OCI-LY3 (cell line): ENCODE measurements at regions not wholly inside any gene's neighbourhood (a gene's known extent, or its start where the extent isn't known, plus 50 kb on each side); places are given as distances from the start of the nearest gene placed in this dataset.

Source experiments
- EZH2phosphoT487 ChIP-seq: fragments of 200-600 bp; shearing (Covaris generic); IDR thresholded peaks from 2 replicates; pipeline ENCODE4 v1.6.1; 2018; ENCODE audit warnings: antibody characterized with exemption, mixed run types, low read depth
- TF ChIP-seq, protein P1 (sequence below): fragments of 200-600, 300-600 bp; sonication (generic); IDR thresholded peaks from 2 replicates; pipeline ENCODE4 v1.5.1; 2014; ENCODE audit warnings: antibody characterized with exemption, low read length, low read depth

DNA sequence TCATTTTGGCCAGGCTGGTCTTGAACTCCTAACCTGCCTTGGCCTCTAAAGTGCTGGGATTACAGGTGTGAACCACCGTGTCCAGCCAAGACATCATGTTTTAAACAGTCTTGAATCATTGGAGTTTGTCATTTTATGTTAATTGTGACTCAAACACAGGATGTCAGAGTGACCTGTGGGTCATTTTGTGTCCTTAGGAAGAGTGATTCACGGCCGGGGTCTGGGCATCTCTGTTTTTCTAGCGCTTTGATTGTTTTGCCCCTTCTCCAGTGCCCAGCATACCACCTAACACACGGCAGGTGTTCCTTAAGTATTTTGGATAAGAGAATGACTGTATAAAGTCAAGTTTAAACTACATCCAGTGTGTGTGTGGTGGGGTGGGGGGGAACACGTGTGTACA, 183.7 kb upstream of the KLF6 start:
- TF ChIP-seq, protein P1, sequence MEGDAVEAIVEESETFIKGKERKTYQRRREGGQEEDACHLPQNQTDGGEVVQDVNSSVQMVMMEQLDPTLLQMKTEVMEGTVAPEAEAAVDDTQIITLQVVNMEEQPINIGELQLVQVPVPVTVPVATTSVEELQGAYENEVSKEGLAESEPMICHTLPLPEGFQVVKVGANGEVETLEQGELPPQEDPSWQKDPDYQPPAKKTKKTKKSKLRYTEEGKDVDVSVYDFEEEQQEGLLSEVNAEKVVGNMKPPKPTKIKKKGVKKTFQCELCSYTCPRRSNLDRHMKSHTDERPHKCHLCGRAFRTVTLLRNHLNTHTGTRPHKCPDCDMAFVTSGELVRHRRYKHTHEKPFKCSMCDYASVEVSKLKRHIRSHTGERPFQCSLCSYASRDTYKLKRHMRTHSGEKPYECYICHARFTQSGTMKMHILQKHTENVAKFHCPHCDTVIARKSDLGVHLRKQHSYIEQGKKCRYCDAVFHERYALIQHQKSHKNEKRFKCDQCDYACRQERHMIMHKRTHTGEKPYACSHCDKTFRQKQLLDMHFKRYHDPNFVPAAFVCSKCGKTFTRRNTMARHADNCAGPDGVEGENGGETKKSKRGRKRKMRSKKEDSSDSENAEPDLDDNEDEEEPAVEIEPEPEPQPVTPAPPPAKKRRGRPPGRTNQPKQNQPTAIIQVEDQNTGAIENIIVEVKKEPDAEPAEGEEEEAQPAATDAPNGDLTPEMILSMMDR: no peak
- no peak for TF ChIP-seq EZH2phosphoT487
